ENCODE measurements at regions not wholly inside any gene's neighbourhood (a gene's known extent, or its start where the extent isn't known, plus 50 kb on each side); places are given as distances from the start of the nearest gene placed in this dataset.

- no peak for DNase-seq
These were observed 393.2 kb upstream of the GALNT5 start for GRCh38 chr2:156864325-156864724.

GRCh38 chr2:156864753-156865152, 392.8 kb upstream of the GALNT5 start:
- no peak for DNase-seq

DNA sequence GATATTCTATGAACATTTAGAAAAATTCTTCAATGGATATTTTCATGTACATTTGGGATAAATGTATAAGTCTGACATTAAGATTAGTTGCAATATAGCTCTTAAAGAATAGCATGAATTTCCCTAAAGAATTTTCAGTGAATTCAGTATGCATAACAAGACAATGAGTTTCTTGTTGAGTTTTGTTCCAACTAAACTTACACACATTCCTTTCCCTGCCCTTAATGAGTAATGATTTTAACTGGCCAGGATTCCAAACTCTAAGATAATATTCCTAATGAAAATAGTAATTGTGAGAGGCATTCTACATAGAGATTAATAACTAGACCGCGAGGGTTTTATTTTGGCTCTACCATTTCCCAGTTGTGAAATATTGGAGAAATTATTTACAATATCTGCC, 390.3 kb upstream of the GALNT5 start:
- no peak for DNase-seq

- no peak for DNase-seq
These were observed 382.8 kb upstream of the GALNT5 start for GRCh38 chr2:156874707-156875106.

GRCh38 chr2:156883804-156884203, 373.7 kb upstream of the GALNT5 start:
- no peak for DNase-seq

DNA sequence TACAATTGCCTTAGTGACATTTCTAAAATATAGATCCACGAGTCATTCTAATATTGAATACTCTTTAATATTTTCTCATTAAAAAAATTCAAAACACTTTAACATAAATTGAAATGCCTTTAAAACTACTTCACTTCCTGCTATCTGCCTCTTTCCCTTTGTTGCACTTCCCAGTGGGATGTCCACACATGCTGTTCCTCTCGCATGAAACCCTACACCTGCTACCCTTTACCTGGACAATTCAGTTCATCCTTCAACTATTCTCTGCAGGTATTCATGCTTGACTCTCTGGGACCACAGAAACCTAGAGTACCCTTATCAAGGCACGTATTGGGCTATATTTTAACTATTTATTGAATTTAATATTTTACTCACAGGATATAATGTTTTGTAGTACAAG, 373.3 kb upstream of the GALNT5 start:
- DNase-seq: no peak

DNA sequence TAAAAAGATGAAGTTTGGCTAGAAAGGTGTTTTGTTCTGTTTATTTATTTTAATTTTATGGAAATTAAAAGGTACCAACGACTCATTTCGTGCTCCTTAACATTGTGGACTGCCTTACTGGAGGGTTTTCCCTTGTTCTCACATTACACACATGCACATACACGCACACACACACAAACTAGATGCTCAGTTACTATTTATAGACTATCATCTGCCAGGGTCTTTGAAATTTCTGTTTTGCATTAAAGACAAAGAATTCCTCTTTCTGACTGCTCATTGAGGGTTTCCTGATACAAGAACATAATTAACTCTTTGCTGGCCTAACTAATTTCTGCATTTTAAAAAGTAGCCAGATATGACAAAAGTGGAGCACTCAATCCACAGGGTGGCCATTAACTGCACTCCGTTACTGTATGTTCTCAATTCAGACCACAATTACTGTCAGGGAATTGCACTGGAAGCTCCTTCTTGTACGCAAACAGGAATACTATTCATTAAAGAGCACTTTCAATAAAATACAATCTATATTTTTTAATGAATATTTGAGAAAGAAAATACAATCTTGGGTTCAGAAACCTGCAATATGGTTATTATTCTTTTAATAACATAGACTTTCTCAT, 366.9 kb upstream of the GALNT5 start:
- DNase-seq: no peak

DNA sequence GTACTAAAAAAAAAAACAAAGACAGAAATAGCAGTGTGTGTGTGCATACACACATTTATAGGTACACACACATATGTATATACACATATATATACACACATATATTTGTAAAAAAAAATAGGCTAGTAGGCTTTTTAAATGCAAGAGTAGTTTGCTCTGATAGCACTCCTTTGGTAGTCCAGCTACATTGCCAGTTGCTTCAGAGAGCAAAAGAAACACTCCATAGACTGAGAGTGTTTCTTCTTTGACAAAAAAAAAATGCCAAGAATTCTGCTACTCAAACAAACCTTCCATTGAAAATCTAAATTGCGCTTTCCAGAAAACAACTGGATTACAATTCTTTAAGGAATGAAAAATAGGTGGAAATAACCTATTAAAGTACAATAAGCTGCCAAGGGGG, 365.9 kb upstream of the GALNT5 start:
- no peak for DNase-seq

DNA sequence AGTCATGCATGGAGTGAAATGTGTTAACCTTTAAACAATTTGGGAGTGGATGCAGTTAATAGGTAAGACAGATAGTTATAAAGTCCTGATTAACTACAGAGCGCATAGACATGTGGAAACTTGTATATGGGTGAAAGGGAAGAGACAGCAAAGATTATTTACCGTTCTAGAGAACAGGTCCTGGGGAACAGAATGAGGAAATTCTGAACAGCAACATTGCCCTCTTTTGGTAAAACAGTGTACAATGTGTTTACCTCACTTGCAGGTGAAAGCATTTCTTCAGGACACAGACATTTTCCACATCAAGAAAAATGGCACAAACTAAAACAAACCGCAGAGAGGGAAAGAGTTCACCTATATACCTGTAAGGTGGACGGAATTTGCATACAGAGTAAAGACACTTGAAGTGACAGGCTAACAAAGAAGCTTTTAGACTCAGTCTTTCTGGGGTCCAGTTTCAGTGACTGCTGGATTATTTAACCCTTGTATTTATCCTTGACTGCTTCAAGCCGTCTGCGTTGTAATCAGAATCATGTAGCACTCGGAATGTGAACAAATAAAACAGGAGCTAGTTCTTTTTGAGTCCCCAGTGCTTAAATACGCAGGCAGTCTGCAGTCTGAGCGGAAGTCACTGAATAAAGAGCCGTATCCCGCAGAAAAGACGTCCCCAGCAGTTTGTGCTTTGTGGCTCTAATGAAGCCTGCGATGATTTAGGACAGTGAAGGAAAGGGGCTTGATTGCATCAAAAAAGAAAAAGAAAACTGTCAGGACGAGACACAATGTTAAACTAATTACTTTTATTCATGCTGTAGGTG, 364.8 kb upstream of the GALNT5 start:
- DNase-seq: peak; percentile 6 to 63

- no peak for DNase-seq
These were observed 361.2 kb upstream of the GALNT5 start for GRCh38 chr2:156896294-156896693.

DNA sequence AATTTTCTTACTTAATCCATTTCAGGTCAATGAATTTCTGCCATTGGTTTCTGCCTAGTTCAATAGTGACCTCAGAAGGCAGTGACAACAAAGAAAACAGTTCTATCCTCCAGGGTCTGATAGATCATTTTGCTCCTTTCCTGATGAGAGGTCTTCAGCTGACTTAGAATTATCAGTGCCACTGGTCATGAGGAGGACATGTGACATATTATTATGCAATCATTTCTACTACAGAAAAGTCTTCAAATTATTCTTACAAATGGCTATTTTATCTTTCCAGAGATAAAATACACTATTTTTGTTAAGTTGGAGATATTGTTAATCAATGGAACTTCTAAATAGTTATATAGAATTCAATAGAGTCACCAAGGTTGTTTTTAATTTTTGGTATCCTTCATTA, 360.0 kb upstream of the GALNT5 start:
- DNase-seq: no peak

- DNase-seq: no peak
These were observed 356.0 kb upstream of the GALNT5 start for GRCh38 chr2:156901373-156902031.

- DNase-seq: no peak
These were observed 354.2 kb upstream of the GALNT5 start for GRCh38 chr2:156903335-156903734.

- no peak for DNase-seq
These were observed 349.7 kb upstream of the GALNT5 start for GRCh38 chr2:156907806-156908205.

DNA sequence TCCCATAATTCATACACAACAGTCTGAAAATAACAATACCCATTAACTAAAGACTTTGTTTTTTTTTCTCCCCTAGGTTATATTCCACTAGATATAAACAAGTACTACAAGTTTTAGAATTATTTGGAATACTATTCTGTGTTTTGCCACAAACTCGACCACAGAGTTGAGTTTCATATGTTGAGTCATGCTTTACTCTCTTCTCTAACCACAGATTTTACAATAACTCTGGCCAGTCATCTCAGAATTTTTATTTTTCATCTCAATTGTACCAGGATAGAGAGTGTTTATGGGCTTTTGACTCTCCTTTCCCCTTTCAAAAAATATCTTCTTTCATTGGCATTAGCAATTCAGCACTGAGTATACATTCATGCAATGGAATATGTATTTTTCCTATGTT, 348.7 kb upstream of the GALNT5 start:
- DNase-seq: no peak

GRCh38 chr2:156909983-156910382, 347.5 kb upstream of the GALNT5 start:
- no peak for DNase-seq

DNA sequence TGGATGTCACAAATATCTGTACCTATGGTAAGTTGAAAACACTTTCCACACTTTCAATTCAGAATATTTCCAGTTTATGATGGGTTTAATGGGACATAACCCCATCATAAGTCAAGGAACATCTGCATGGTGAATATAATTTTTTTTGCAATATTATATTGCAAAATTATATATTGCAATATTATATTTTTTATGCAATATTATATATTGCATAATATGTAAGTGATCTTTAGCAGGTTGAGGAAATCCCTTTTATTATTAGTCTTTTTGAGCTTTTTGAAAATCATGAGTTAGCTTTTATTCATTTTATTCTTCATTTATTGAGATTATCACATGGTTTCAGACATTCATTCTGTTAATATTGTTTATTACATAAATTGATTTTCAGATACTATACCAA, 342.2 kb upstream of the GALNT5 start:
- no peak for DNase-seq

GRCh38 chr2:156918410-156918809, 339.1 kb upstream of the GALNT5 start:
- no peak for DNase-seq

DNA sequence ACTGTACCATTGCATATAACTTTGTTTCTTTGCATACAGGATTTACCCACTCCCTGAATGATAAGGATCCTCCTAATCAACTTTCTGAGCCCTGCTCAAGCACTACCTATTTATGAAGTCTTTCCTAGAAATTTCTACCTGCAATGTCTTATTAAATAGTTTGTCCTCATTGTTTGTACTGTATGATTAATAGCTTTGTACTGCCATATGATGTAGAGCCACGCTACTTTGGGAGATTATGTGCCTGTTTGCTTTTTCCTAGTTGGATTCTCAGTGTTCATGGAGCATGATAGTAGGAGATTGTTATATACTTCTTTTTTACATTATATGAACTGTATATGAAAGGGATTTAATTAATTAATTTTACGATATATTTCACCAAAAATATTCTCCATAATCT, 327.1 kb upstream of the GALNT5 start:
- no peak for DNase-seq

- no peak for DNase-seq
These were observed 323.8 kb upstream of the GALNT5 start for GRCh38 chr2:156933645-156934225.

DNA sequence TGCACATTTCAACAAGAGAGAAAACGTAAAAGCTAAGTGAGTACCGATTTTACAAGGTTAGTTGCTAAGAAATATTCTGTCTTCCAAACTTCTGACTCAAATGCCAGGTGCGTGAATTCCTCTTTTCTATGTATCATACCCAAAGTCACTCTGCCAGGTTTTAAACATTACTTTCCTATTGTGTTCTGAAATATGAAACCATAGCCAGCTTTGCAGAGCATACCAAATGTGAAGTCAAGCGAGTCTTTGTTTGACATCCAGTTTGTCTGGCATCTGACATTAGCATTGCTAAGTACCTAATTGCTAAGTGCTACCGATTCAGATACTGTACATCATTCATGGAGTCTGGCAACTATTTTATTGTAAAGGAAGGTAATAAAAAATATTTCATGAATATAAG, 321.9 kb upstream of the GALNT5 start:
- DNase-seq: no peak

DNA sequence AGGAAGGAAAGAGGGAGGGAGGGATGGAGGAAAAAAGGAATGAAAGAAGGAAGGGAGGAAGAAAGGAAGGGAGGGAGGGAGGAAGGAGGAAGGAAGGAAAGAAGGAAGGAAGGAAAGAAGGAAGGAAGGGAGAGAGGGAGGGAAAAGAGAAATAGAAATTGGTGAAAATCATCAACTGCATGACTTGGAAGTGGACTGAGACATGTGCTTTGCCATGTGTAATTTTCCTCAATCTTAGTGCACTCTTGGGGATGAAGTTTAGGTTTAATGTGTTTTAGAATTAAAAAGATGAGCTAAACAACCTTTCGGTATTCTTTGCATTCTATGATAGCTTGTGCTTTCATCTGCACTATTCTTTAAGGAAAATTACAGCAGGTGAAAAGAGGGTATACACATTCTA, 320.1 kb upstream of the GALNT5 start:
- DNase-seq: no peak

DNA sequence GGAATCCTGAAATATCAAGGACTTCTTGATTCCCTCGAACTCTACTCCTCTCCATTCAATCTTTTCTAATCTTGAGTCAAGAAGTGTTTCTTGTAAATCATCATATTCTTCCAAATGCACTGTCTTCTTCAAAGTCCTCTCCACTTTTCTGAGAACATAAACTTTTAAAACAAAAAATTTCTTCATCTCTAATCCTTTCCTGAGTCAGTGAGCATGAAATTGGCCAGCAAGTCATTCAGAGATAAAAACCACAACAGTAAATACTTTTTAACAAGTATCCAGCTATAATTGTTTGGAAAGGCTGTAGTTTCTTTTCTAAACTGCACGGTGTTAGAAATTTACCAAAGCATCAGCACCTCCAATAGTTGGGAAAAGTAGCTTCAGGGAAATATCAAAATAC, 312.6 kb upstream of the GALNT5 start:
- DNase-seq: no peak

GRCh38 chr2:156947261-156947660, 310.2 kb upstream of the GALNT5 start:
- no peak for DNase-seq

Measured in NCI-H1930 (cell line).